Fibroblast of the aortic adventitia (primary cell): ENCODE measurements at regions not wholly inside any gene's neighbourhood (a gene's known extent, or its start where the extent isn't known, plus 50 kb on each side); places are given as distances from the start of the nearest gene placed in this dataset.

Experiments
- DNase-seq: peaks from one replicate; pipeline ENCODE4 v3.0.0-alpha.2; 2010; ENCODE audit warnings: low read depth
- H3K4me3 ChIP-seq: 2 replicates; pipeline ENCODE4 v1.5.1; 2011; ENCODE audit warnings: low read depth, mild to moderate bottlenecking, control low read depth, low read length, moderate library complexity
- TF ChIP-seq, protein P1 (sequence below): IDR thresholded peaks from 2 replicates; pipeline ENCODE4 v1.5.1; 2011; ENCODE audit warnings: mild to moderate bottlenecking, low read length, control low read depth, inconsistent platforms; ENCODE audit not compliant: insufficient read depth

DNA sequence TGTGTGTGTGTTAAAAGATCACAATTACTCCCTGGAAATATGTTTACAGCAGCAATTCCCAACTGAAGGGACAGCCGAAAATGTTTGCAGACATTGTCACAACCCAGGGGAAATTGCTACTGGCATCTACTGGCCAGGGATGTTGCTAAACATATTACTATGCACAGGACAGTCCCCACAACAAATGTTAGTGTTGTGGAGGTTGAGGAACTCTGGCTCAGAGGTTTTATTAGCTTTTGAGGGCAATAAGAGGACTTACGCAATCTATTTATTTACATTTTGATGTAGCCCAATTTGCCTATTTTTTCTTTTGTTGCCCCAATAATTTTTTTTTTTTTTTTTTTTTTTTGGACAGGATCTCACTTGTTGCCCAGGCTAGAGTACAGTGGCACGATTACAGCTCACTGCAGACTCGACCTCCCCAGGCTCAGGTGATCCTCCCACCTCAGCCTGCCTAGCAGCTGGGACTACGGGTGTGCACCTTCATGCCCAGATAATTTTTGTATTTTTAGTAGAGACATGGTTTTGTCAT is 154.1 kb downstream of the RPS12 start:
- TF ChIP-seq, protein P1, sequence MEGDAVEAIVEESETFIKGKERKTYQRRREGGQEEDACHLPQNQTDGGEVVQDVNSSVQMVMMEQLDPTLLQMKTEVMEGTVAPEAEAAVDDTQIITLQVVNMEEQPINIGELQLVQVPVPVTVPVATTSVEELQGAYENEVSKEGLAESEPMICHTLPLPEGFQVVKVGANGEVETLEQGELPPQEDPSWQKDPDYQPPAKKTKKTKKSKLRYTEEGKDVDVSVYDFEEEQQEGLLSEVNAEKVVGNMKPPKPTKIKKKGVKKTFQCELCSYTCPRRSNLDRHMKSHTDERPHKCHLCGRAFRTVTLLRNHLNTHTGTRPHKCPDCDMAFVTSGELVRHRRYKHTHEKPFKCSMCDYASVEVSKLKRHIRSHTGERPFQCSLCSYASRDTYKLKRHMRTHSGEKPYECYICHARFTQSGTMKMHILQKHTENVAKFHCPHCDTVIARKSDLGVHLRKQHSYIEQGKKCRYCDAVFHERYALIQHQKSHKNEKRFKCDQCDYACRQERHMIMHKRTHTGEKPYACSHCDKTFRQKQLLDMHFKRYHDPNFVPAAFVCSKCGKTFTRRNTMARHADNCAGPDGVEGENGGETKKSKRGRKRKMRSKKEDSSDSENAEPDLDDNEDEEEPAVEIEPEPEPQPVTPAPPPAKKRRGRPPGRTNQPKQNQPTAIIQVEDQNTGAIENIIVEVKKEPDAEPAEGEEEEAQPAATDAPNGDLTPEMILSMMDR: no peak
- H3K4me3 ChIP-seq: no peak overlapping the region
- DNase-seq: no peak

DNA sequence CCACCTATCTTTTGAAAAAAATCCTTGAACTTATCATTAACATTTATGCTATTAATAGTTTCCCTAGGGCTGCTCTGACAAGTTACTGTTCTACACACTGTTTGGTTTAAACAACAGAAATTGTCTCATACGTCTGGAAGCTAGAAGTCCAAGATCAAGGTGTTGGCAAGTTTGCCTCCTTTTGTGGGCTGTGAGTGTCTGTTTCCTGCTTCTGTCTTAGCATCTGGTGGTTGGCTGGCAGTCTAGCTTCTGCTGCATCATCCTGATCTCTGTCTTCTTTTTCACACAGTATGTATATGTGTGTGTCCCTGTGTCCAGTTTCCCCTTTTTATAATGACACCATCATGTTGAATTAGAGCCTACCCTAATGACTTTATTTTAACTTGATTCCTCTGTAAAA is 154.8 kb downstream of the RPS12 start:
- no peak for DNase-seq
- H3K4me3 ChIP-seq: no peak overlapping the region
- TF ChIP-seq, protein P1: no peak

DNA sequence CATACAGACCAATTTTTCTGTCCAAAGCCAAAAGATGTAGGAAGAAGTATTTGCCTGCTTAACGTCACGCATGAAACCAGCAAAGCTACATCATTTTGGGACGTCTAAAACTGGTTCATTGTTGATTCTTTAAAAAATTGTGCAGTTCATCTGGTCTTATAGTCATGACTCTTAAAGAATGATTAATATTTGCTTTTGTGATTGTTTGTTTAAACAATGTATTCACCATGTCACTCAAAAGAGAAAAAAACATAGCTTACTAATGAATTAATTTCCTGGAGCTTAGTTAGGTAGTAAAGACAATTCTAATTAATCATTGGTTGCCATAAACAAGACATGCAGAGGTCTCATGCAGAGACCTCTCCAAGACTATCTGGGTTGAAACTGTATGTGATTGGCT is 157.3 kb downstream of the RPS12 start:
- DNase-seq: no peak
- TF ChIP-seq, protein P1: no peak
- H3K4me3 ChIP-seq: no peak overlapping the region

DNA sequence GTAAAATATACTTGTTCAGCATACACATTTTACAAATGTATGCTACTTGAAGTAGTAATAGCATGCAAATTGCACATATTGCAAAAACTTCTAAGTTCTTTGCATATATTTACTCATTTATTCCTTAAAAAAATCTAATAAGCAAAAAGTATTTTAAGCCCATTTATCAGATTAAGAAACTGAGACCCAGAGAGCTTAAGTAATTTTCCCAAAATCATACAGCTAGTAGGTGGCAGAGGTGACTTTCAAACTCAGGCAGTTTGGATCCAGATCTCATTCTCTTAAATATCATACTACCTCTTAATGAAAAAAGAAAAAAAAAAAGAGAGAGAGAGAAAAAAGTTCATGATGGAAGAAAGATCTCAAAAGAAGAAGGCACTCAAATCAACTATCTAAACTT is 157.9 kb downstream of the RPS12 start:
- H3K4me3 ChIP-seq: no peak overlapping the region
- DNase-seq: no peak
- TF ChIP-seq, protein P1: no peak

DNA sequence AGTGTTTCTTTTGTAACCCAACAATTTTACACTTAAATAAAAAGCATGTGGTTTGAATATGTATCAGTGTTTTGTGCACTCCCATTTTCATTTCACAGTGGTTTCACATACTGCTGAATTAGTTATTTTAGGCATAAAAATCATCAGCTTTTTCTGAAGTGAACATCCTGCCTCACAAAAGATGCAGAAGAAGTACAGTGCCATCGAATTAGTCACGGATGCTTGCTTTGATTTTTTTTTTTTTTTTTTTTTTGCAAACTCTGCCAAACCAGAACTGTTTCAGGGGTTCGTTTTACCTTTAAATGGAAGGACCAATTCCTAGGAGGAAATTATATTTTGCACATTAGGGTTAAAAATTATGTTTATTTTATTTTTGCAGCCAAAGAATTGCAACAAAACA is 158.6 kb downstream of the RPS12 start:
- TF ChIP-seq, protein P1: no peak

DNA sequence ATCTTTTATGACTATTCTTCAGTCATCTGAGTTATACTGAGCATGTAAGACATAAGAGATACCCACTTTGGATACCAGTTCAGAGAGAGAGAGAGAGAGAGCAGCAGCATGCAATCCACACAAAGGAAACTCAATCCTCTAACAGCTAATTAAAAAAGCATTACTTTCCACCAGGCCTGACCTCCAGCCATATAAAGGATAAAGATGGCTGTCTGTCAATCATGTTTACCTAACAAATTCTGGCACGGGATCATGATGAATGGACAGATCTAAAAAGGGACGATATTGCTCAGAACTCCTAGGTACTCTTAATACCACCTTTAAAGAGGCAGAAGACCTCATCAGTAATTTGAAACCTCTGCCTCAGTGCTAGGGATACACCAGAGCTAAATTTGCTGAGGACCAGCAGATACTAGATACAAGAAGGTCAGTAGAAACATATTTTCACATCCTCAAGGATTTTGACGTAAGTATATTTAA is 159.2 kb downstream of the RPS12 start:
- no peak overlapping the region for H3K4me3 ChIP-seq
- TF ChIP-seq, protein P1: no peak
- no peak for DNase-seq

More for the DNA sequence above, 158.6 kb downstream of the RPS12 start:
- no peak overlapping the region for H3K4me3 ChIP-seq
- DNase-seq: no peak

DNA sequence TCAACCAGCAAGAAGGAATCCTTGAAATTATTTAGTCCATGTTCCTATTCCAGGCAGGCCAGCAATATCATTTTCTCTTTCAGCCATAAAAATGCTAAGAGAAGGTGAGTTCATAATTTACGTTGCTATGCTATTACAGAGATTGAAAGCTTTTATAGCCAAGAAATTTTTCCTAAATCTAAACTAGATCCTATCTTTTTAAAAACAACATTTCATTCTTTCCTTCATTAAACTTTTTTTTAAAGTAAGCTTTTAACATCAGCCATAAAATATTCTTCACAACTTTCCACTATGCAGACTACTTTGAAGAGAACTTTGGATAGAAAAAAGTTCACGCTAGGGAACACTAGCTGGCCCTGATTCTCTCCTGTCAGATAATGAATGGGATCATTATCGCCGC is 159.8 kb downstream of the RPS12 start:
- TF ChIP-seq, protein P1: no peak
- DNase-seq: no peak
- H3K4me3 ChIP-seq: no peak overlapping the region
